Activated CD4-positive, CD25-positive, alpha-beta regulatory T cell treated with anti-CD3 and anti-CD28 coated beads, Interleukin-2, amount 50 U/mL, for 24 hours (primary cell): ENCODE measurements at regions not wholly inside any gene's neighbourhood (a gene's known extent, or its start where the extent isn't known, plus 50 kb on each side); places are given as distances from the start of the nearest gene placed in this dataset.
"Not testable (repeated sequence)": the region's sequence is repeated elsewhere in the genome, so short reads cannot be mapped to it uniquely, and the experiment has no call there.

Experiments
- ATAC-seq, 2 donors: fragments of 150-1000 bp; cut with Tn5 transposase; one replicate each; pipeline ENCODE4 v1.10.0; 2021; ENCODE audit warnings: mild to moderate bottlenecking in 1 of 2, moderate library complexity in 1 of 2

DNA sequence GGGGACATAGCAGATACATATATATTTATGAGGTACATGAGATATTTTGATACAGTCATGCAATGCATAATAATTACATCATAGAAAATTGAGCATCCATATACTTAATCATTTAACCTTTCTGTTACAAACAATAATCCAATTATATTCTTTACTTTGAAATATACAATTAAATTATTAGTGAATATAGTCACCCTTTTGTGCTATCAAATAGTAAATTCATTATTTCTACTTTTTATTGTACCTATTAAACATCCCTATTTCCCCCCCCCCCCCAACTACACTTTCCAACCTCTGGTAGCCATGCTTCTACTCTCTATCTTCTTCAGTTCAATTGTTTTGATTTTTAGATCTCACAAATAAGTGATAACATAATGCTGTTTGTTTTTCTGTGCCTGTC, 719.1 kb downstream of the ZBBX start:
- no peak for ATAC-seq

- ATAC-seq: no peak
Observed at GRCh38 chr3:166637984-166638530, 742.0 kb downstream of the ZBBX start.

DNA sequence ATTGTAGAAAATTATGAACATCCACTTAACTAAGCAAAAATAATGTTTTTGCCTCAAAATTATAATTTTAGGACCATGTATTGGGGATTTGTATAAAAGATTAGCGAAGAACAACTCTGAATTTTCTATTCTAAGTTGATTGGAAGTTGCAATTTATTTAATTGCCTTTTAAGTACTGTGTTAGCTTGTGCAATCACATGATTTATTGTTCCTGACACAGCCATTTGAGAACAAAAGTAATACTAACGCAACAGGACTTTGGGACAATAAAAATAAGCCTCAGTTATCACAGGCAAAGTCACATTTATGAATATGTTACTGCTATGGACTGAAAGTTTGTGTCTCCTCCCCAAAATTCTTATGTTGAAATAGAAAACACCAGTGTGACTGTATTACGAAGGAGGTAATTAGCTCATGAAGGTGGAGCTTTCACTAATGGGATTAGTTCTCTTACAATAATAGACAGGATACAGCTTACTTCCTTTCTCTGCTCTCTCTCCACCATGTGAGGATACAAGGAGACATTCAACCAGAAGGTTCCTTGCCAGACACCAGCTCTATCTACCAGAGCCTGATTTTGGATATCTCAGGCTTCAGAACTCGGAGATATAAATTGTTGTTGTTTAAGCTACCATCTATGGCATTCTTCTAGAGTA, 745.9 kb downstream of the ZBBX start:
- ATAC-seq: no peak

DNA sequence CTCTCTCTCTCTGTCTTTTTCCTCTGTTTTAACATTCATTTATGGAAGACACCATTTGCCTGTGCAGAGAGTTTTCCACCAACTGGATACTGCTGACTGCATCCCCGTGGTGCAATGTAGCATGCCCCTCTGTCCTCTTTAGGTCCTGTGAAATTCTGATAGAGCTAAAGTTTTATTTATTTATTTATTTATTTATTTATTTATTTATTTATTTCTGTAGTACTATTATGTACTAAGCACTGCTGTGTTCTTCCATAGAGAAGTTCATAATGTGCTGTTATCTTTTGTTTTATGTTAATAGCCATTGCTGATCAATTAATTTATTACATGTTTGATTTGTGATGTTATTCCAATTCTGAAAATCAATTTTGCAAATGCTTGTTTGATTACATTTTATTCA, 749.9 kb downstream of the ZBBX start:
- no peak for ATAC-seq

- no peak for ATAC-seq
Observed at GRCh38 chr3:166613365-166613764, 766.7 kb downstream of the ZBBX start.

GRCh38 chr3:166612761-166613160, 767.3 kb downstream of the ZBBX start:
- not testable (repeated sequence) for ATAC-seq

DNA sequence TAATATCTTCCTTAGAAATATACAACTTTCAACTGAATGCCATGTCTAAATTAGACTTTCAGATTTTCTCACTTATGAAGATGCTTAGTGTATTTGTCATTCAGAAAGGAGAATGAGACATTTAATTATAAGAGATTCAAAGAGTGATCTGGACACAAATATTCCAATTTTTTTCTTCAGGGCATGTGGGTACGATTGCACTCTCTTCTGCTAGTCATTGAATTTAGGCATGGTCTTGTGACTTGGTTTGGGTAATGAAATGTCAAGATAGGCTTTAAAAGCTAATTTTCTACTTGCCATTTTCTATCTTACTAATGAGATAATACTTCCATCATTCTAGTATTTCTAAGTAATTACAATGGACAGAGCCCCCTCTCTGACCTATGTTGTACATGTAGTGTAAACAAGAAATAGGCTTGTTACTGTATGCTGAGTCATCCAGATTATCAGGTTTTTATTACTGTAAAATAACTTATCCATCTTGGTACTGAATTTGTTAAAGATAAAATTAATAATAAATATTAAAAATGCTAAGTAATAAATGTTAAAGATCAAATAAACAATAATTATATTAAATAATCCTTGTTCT, 770.8 kb upstream of the BCHE start:
- ATAC-seq: no peak

GRCh38 chr3:166606988-166607387, 769.8 kb upstream of the BCHE start:
- no peak for ATAC-seq

DNA sequence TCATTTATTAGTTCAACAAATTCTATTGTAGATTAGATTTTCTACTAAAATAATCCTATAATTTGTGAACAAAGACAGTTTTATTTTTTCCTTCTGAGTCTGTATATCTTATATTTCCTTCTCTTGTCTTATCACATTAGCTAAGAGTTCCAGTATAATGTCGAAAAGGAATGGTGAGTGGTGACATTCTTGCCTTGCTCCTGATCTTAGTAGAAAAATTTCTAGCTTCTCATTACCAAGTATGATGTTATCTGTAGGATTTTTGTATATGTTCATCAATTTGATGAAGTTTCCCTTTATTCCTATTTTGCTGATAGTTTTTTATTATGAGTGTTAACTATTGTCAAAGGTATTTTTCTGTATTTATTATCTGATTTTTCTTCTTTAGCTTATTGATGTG, 756.6 kb upstream of the BCHE start:
- no peak for ATAC-seq

DNA sequence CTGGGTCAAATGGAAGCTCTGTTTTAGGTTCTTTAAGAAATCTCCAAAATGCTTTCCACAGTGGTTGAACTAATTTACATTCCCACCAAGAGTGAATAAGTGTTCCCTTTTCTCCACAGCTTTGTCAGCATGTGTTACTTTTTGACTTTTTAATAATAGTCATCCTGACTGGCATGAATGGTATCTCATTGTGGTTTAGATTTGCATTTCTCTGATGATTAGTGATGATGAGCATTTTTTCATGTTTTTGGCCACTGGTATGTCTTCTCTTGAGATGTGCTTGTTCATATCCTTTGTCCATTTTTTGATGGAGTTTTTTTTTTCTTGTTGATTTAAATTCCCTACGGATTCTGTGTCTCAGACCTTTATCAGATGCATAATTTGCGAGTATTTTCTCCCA, 745.0 kb upstream of the BCHE start:
- no peak for ATAC-seq

DNA sequence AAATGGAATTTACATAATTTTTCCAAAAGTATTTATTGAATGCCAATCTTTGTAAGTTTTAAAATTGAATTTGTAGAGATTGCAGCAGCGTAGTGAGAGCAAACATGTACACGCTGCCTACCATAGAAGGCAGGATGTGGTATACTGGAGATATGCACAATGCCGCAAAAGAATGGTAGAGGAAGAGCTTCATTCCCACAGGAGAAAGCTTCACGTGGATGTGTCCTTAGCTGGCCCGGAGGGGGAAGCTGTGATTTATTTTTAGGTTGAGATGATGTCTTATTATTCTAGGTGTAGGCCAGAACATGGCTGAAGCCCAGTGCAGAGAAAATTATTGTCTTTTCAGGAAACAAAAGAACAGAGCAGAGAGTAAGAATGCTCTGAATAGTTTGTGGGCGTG, 743.3 kb upstream of the BCHE start:
- ATAC-seq: no peak

DNA sequence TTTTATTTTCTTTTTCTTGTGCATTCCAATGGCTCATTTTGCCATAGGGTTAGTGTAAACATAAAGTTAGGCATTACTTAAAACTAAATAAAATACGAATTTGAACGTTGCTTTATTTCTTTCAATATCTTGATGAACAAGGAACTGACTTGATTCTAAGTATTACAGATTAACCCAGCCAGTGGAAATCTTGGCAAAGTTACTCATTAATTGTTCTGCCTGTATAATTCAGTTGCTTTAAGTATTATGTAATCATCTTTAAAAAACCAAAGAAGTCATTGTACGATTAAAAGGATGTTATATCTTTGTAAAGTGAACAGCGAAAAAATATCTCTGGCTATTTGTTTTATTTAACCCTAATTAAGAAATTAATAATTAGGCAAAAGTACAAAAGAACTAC, 737.9 kb upstream of the BCHE start:
- no peak for ATAC-seq

DNA sequence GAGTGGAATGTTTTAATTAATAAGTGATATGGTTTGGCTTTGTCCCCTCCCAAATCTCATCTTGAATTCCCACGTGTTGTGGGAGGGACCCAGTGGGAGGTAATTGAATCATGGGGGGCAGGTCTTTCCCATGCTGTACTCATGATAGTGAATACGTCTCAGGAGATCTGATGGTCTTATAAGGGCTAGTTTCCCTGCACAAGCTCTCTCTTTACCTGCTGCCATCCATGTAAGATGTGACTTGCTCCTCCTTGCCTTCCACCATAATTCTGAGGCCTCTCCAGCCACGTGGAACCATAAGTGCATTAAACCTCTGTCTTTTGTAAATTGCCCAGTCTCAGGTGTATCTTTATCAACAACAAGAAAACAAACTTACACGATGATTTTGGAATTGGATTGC, 734.5 kb upstream of the BCHE start:
- ATAC-seq: not testable (repeated sequence)

- ATAC-seq: no peak
Observed at GRCh38 chr3:166570102-166570501, 732.9 kb upstream of the BCHE start.

DNA sequence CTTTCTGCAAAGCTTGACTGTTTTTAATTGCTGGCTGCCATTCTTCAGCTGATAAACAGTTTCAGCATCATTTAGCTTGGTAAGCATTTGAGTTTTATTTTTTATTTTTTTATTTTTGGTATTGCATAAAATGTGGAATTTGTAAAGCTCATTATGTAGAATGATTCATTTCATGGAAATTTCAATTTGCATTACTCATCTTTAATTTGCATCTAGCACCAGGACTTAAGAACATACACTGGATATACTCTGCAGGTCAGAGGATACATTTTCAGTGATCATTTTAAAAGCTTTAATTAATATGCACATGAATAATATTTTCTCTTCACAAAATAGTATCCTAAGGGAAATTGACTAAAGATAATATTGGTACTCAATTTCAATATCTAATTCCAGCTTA, 732.4 kb upstream of the BCHE start:
- no peak for ATAC-seq

DNA sequence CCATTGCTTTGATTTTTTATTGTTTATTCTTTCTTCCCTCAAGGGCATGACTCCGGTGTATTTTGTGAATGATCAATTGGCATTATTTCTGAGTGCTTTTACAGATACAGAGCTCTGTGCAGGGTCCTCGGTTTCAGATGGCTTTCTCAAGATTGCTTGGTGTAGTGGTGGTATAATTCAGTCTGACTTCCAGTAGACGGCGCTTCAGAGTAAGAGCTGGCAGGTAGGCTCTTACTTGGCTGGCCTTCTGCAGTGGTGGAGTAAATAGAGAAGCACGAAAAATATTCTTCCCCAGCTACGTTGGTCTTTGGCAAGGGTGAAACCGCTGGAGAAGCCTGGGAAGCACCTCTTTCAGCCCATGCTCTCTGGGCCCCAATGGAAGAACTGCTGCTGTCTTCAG, 723.0 kb upstream of the BCHE start:
- no peak for ATAC-seq

DNA sequence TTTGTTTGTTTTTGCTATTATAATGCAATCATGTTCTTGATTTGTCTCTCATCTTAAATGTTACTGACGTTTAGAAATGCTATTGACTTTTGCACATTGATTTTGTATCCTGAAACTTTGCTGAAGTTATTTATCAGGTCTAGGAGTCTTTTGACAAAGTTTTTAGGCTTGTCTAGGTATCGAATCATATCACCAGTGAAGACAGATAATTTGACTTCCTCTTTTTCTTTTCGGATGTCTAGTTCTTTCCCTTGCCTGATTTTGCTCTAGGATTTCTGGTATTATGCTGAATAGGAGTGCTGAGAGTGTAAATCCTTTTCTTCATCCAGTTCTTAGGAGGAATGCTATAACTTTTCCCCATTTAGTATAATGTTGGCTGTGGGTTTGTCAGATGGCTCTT, 719.7 kb upstream of the BCHE start:
- no peak for ATAC-seq

GRCh38 chr3:166554023-166554422, 716.8 kb upstream of the BCHE start:
- ATAC-seq: no peak

GRCh38 chr3:166533740-166534139, 696.5 kb upstream of the BCHE start:
- ATAC-seq: no peak

GRCh38 chr3:166531730-166532129, 694.5 kb upstream of the BCHE start:
- no peak for ATAC-seq

DNA sequence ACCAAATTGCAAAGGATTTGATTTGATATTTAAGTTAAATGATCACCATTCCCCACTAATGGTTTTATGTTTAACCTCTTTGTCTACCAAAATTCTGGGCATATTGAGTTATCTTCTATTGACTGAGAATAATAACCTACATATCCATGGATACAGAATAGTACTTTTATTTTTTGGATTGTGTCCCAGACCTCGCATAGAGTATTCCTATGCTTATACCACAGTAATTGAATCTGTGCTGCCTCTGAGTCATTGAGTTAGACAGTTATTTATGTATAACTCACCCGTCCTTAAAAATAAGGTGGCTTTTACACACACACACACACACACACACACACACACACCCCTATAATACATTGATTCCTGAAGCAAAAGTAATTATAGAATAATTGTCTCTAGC, 690.1 kb upstream of the BCHE start:
- no peak for ATAC-seq

- no peak for ATAC-seq
Observed at GRCh38 chr3:166526881-166527280, 689.7 kb upstream of the BCHE start.

GRCh38 chr3:166522017-166522416, 684.8 kb upstream of the BCHE start:
- no peak for ATAC-seq

- no peak for ATAC-seq
Observed at GRCh38 chr3:166519443-166519842, 682.2 kb upstream of the BCHE start.

- no peak for ATAC-seq
Observed at GRCh38 chr3:166518040-166518439, 680.8 kb upstream of the BCHE start.
